Activated T-helper 2 cell treated with anti-CD3 and anti-CD28 coated beads, Interferon-gamma antibody, Interleukin-2, Interleukin-4, amounts not matched to agents 10 μg/mL and 5 μg/mL and 100 μg/mL, durations not matched to agents 14 hours and 24 hours and 36 hours (primary cell): ENCODE measurements at regions not wholly inside any gene's neighbourhood (a gene's known extent, or its start where the extent isn't known, plus 50 kb on each side); places are given as distances from the start of the nearest gene placed in this dataset.

Experiments used
- DNase-seq: peaks from one replicate; pipeline ENCODE4 v3.0.0; 2021; ENCODE audit warnings: low spot score
- H3K27ac Mint-ChIP-seq: one replicate; pipeline ENCODE4 v1.8.0; 2021; ENCODE audit warnings: mixed read lengths
- H3K27me3 Mint-ChIP-seq: one replicate; pipeline ENCODE4 v1.8.0; 2021; ENCODE audit warnings: low read depth, mixed read lengths
- H3K36me3 Mint-ChIP-seq: one replicate; pipeline ENCODE4 v1.8.0; 2021; ENCODE audit warnings: low read depth, mixed read lengths
- H3K4me1 Mint-ChIP-seq: one replicate; pipeline ENCODE4 v1.8.0; 2021; ENCODE audit warnings: low read depth, mixed read lengths
- H3K4me3 Mint-ChIP-seq: one replicate; pipeline ENCODE4 v1.8.0; 2021; ENCODE audit warnings: low read depth, mild to moderate bottlenecking, moderate library complexity, mixed read lengths
- H3K9me3 Mint-ChIP-seq: one replicate; pipeline ENCODE4 v1.8.0; 2021; ENCODE audit warnings: mixed read lengths
- intact Hi-C: fragments of 100-400 bp; cut with micrococcal nuclease; formaldehyde crosslinking; loops from one replicate; pipeline ENCODE4 v1.15.1; 2023

DNA sequence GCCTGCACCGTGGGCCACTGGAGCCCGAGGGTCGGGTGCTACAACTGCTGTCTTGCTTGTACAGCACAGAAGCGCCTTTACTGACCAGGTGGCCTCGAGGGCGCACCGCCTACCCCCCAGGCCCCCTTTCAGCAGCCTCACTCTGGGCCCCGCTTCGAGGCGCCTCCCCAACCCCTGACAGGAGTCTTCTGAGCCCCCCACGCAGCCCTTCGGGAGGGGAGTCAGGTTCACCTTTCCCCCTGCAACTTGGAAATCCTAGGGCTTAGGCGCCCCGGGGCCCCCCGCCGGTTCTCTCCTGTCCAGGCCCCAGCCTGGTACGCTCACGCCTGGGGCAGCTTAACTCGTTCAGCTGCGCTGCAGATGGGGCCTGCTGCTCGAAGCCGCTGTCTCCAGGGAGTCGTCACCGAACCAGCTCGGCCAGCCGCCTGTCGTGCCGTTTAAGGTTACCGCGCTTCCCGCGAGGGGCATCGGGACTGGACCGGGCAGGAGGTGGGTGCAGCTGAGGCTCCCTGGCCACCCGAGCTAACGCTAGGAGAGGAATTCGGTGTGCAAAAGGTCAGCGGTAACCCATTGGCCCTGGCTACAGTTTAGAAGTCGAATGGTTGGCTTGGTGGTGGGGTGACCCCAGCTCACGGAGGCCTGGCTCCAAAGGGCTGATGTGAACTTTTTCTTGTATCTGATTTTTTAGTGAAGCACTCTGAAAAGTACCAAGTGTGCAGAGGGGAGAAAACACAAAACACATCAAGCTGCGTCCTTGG, 58.9 kb upstream of the BCOR start:
- peak overlapping the region; percentile 56 for H3K4me3 Mint-ChIP-seq
- H3K4me1 Mint-ChIP-seq = peaks cover 12% of the 10 kb centered on the region
- no peak overlapping the region for H3K27ac Mint-ChIP-seq
- H3K9me3 Mint-ChIP-seq = no peaks in the 10 kb centered on the region
- no peak for DNase-seq
- H3K27me3 Mint-ChIP-seq = no peaks in the 10 kb centered on the region
- H3K36me3 Mint-ChIP-seq = no peaks in the 10 kb centered on the region
- intact Hi-C loops = no loop called here

DNA sequence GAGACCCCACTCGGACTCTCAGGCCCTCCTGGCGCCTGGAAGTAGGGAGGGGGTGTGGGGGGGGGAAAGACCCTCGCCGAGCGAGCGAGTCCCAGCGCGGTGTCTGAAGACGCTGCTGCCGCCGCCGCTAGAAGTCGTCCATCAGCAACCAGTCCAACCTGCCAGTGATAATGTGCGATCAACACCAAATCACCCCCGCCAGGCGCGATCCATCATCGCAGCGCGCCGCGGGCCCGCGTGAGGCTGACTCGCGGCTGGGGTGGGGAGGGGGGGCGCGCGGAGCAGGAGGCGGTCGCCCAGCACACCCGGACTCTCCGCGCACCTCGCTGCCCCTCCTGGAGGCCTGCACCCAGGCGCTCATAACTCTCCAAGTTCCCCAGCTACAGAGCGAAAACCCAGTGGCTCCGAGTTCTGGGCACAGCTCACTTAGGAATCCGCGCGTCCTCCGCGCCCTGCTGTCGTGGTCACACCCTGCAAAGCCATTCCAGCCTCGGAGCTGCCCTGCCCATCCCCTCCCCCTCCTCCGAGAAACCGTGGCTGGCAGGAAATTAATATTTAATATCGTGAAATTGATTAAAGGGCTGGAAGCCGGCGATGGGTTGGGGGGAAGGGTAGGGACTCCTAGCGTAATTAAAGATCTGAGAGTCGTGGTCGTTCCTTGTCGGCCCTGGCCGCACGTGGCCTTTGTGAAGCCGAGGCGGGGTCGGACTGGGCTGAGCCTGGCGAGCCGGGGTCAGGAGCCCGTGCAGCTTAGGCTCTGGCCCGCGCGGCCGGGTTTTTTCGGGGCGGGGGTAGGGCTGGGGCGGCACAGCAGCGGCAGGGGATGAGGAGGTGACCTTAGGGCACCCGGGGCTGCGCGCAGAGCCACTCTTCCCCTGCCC, 58.1 kb upstream of the BCOR start:
- Mint-ChIP-seq H3K36me3 (no peaks in the 10 kb centered on the region), H3K27me3 (no peaks in the 10 kb centered on the region), H3K4me3 (peak overlapping the region; percentile 82), H3K4me1 (peaks cover 12% of the 10 kb centered on the region), H3K9me3 (no peaks in the 10 kb centered on the region), H3K27ac (no peak overlapping the region)
- no peak for DNase-seq
- intact Hi-C loops = no loop called here

DNA sequence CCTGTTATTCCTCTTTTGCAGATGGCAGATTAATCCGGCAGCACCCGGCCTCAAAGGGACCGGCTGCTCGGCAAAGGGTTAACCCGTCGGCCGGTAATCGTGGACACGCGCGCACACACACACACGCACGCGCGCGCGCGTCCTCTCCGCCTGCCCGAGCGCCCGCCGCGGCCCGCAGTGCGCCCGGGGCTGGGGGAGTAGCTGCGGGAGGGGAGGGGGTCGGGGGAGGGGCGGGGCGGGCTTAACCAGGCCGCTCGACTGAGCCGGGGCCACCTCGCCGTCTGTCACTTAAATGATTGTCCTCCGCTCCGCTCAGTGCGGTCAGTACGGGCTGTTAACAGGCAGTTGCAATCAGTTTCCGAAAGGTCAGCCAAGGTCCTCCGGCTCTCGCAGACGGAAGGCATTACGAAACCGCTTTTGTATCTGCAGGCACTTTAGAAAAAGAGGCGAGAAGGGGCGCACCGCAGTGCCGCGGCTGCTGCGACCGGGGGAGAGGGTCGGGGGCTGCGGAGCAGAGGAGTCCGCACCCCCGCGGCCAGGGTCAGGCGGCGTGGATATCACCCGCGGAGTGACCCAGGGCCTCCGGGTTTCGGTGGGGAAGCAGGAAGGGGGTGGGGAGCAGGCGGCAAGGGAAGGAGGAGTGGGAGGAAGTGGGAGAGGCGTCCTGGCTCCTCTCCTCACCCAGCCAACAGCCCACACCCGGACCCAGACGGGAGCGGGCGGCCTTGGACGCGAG, 57.3 kb upstream of the BCOR start:
- peak overlapping the region; percentile 66 for H3K27ac Mint-ChIP-seq
- peaks cover 12% of the 10 kb centered on the region for H3K4me1 Mint-ChIP-seq
- no peaks in the 10 kb centered on the region for H3K27me3 Mint-ChIP-seq
- no peaks in the 10 kb centered on the region for H3K9me3 Mint-ChIP-seq
- no peak for DNase-seq
- H3K4me3 Mint-ChIP-seq = peak overlapping the region; percentile 82
- H3K36me3 Mint-ChIP-seq = no peaks in the 10 kb centered on the region
- intact Hi-C loops = loop anchor here (5.0 kb wide), 1 partner anchor 143 kb away; no protein-coding TSS in a partner anchor

DNA sequence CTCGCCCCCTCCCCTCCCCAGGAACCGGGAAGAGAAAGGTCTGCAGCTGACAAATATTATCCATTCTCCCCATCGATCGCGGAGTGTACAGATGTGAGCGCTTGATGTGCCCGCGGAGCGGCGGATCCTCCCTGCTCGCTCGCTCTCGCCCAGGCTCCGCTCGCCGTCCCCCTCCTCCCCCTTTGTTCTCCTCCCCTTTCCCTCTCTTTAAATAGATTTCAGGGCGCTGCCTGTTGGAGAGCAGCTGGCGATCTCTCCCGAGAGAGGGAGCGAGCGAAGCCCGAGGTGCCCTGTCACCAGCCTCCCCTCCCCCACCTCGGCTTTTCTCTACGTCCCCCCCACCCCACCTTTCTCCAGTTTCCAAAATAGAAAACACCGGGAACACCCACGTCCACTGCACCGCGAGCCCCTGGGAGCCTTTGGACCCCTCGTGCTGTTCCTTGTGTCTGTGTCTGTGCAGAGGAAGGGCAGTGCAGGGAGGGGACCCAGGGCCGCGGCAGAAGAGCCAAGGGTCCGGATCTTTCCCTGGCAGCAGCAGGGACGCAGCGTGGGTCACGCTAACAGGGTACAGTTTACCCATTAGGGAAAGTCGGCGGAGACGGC, 56.6 kb upstream of the BCOR start:
- no peaks in the 10 kb centered on the region for H3K27me3 Mint-ChIP-seq
- no peaks in the 10 kb centered on the region for H3K9me3 Mint-ChIP-seq
- peak overlapping the region; percentile 58 for H3K27ac Mint-ChIP-seq
- peaks cover 12% of the 10 kb centered on the region for H3K4me1 Mint-ChIP-seq
- no peaks in the 10 kb centered on the region for H3K36me3 Mint-ChIP-seq
- DNase-seq = no peak
- H3K4me3 Mint-ChIP-seq = peak overlapping the region; percentile 82
- intact Hi-C loops = loop anchor here (5.0 kb wide), 1 partner anchor 142 kb away; no protein-coding TSS in a partner anchor

DNA sequence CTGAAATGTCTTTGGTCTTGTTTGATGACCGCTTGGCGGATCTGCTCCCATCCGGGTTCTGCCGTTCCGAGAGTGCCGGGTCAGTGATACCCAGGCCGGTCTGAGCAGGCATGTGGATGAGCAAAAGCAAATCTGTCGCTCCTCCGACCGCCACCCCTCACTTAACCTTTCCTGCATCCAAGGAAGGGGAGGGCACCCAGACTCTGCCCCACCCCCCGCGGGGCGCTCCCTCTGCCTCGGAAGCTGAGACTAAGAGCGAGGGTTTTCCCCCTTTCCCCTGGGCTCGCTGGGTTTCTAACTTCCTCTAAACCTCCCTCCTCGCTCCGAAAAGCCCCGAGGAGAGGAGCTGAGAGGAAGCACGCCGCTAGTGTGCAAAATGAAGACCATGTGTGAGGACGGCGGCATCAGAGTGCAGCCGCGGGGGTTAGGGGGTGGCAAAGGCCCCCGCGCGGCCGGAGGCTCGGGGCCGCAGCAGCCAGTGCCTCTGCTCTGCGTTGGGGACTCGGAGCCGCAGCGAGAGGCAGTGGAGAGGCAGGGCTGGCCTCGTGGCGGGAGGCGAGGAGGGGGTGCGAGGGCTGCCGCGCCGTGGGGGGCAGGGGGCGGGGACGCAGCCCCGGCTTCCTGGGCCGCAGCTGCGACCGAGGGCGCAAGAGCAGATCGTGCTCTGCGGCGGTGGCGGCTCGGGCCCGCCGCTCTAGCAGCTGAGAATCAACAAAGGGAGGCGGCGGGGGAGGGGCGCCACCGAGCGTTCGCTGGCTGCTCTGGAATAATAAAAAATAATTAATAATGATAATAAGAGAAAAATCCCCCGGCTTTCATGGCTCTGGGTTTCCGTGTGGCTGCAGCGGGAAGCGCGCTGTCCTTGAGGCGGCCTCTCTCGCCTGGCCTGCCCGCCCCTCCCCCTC, 55.8 kb upstream of the BCOR start:
- DNase-seq = no peak
- Mint-ChIP-seq H3K27me3 (no peaks in the 10 kb centered on the region), H3K9me3 (no peaks in the 10 kb centered on the region), H3K4me1 (peaks cover 18% of the 10 kb centered on the region), H3K36me3 (no peaks in the 10 kb centered on the region), H3K27ac (peak overlapping the region; percentile 69), H3K4me3 (peak overlapping the region; percentile 80)
- intact Hi-C loops = loop anchor here (2.0 to 5.0 kb wide), 3 partner anchors 21 to 141 kb away; no protein-coding TSS in a partner anchor

DNA sequence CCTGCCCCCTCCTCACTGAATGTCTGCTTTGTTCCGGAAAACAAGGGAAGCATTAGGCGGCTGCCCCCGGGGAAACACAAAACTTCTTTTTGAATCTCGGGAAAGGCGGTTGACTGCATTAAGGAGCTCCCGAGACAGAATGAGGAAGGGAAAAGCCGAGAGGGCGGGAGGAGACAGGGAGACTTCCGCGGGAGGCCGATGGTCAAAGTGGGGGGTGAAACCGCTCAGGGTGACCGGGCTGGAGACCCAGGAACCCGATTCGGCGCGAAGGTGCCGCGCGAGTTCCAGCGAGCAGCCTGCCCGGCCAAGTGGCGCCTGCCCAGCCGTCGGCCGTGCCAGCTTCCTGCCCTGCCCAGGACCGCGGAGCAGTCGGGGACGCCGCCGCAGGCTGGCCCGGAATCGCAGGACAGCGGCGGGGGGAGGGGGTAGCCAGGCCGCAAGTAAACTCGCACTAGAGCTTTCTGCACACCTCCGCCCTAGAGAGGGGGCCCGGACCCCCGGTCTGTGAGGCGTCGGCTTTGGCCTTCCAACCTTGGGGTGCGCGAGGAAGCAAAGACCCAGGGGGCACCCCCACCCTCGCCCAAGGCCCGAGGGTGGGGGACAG, 55.1 kb upstream of the BCOR start:
- Mint-ChIP-seq H3K27me3 (no peaks in the 10 kb centered on the region), H3K27ac (no peak overlapping the region), H3K9me3 (no peaks in the 10 kb centered on the region), H3K4me1 (peaks cover 20% of the 10 kb centered on the region), H3K4me3 (peak overlapping the region; percentile 80), H3K36me3 (no peaks in the 10 kb centered on the region)
- intact Hi-C loops = loop anchor here (2.0 to 5.0 kb wide), 3 partner anchors 22 to 141 kb away; no protein-coding TSS in a partner anchor
- no peak for DNase-seq

DNA sequence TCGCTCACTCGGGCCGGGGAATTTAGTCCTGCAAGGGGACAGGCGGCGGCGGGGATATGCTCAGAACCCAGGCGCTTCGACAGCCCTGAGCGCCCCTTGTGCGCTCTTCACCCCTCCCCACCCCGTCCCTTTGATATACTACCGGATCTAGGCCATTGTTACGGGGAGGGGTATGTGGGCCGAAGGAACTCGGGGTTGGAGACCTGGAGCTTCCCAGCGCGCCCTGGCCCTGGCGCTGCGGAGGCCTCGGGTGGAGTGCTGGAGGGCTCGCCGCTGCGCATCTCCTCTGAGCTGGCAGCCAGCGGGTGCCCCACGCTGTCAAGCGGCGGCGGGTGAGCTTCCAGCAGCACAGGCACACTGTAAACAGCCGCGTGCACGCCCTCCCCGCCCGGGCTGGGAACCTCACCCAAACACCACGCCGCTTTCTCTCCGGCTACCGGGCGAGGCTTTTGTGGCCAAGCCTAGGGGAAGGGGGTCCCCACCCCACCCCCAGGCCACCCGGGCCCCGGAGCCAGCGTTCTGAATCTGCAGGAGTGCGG, 54.5 kb upstream of the BCOR start:
- H3K27me3 Mint-ChIP-seq = no peaks in the 10 kb centered on the region
- intact Hi-C loops = loop anchor here (2.0 to 5.0 kb wide), 3 partner anchors 23 to 140 kb away; no protein-coding TSS in a partner anchor
- no peaks in the 10 kb centered on the region for H3K36me3 Mint-ChIP-seq
- no peak overlapping the region for H3K4me3 Mint-ChIP-seq
- no peaks in the 10 kb centered on the region for H3K9me3 Mint-ChIP-seq
- DNase-seq = no peak
- peaks cover 16% of the 10 kb centered on the region for H3K4me1 Mint-ChIP-seq
- no peak overlapping the region for H3K27ac Mint-ChIP-seq

DNA sequence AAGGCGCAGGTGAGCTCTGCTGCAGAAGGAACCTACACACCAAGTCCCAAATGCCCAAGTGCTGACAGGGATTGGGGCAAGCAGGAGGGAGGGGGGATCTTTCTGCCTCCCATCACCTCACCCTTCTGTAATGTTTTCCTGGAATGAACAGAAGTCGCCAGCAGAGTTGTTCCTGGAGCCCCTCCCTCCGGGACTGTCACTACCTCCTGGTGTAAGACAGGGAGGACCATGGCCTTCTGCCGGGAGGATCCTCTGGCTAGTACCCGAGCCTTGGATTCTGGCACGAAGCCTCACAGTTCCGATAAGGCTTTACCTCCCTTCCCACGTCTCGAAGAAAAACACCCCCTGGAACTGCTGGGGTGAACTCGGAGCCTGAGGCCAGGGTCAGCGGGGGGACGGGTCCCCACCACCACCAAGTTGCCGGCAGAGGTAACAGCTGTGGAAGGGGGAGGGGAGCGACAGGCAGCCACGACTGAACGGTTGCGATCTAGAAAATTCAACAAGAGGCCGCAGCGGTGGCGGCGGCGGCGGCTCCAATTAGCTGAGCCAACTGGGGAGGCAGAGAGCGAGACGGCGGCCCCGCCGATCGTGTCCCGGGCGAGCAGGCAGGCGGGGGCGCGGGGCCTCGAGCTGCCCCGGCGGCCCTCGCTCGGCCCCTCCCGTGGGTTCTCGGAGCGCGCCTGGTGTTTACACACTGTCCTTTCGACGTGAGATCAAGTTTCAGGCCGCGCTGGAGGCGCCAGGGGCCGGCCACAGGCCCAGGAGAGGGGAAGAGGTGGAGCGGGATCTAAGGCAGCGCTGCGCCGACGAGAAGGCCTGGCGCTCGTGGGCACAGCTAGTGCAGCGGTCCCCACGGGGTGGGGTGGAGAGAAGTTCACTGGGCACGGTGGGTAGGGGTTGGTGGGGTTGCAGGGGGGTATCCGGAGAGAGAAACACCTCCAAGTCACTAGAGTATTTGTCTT, 53.7 kb upstream of the BCOR start:
- Mint-ChIP-seq H3K27me3 (no peaks in the 10 kb centered on the region), H3K4me3 (no peak overlapping the region), H3K36me3 (no peaks in the 10 kb centered on the region), H3K9me3 (no peaks in the 10 kb centered on the region), H3K27ac (no peak overlapping the region), H3K4me1 (peaks cover 14% of the 10 kb centered on the region)
- DNase-seq = no peak
- intact Hi-C loops = loop anchor here (2.0 to 5.0 kb wide), 3 partner anchors 23 to 139 kb away; no protein-coding TSS in a partner anchor

DNA sequence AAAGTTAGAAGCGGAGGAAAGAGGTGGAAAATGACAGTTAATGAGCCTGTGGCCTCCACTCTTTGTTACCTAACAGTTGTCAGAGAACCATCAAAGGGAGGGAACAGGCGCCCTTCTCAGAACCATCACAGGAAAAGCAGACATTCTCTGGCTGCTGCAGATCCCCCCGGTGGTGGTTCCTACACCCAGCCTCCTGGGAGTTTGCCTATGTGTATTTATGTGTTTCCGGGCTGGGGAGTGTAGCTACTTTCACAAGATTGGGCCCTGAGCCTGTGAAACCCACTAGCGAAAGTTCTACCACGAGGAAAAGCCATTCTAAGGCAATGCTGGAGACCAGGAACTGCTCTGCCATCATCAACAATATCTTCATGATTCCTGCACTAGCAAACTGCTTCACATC, 52.7 kb upstream of the BCOR start:
- H3K4me1 Mint-ChIP-seq = peaks cover 14% of the 10 kb centered on the region
- no peak overlapping the region for H3K4me3 Mint-ChIP-seq
- H3K27me3 Mint-ChIP-seq = no peaks in the 10 kb centered on the region
- no peaks in the 10 kb centered on the region for H3K36me3 Mint-ChIP-seq
- H3K27ac Mint-ChIP-seq = no peak overlapping the region
- H3K9me3 Mint-ChIP-seq = no peaks in the 10 kb centered on the region
- no peak for DNase-seq
- intact Hi-C loops = loop anchor here (5.0 kb wide), 1 partner anchor 138 kb away; no protein-coding TSS in a partner anchor
